Liver (tissue), 3 donors: ENCODE measurements at regions not wholly inside any gene's neighbourhood (a gene's known extent, or its start where the extent isn't known, plus 50 kb on each side); places are given as distances from the start of the nearest gene placed in this dataset.

ENCODE experiments used
- JUND ChIP-seq, 2 donors: IDR thresholded peaks; 2 replicates each; pipeline ENCODE4 v1.6.1; 2016; ENCODE audit warnings: antibody characterized with exemption in 2 of 2
- RAD21 ChIP-seq, 2 donors: IDR thresholded peaks; 2 replicates each; pipeline ENCODE4 v1.6.1; 2016; ENCODE audit warnings: antibody characterized with exemption in 2 of 2, mild to moderate bottlenecking in 2 of 2
- RXRA ChIP-seq, 2 donors: IDR thresholded peaks; 2 replicates each; pipeline ENCODE4 v1.6.1; 2017 to 2018; ENCODE audit warnings: antibody characterized with exemption in 2 of 2, mild to moderate bottlenecking in 1 of 2
- SP1 ChIP-seq: IDR thresholded peaks from 2 replicates; pipeline ENCODE4 v1.6.1; 2018; ENCODE audit warnings: antibody characterized with exemption, mild to moderate bottlenecking
- TF ChIP-seq, protein P1 (sequence below): fragments of 150-350 bp; IDR thresholded peaks from 2 replicates; pipeline ENCODE4 v1.5.1; 2017; ENCODE audit warnings: improper control_type of control experiment, low read depth, low read length; ENCODE audit not compliant: missing input control
- TF ChIP-seq, protein P2 (sequence below): IDR thresholded peaks from 2 replicates; pipeline ENCODE4 v1.6.1; 2016; ENCODE audit warnings: antibody characterized with exemption
- donor health status: healthy.
- donor health status: healthy.

DNA sequence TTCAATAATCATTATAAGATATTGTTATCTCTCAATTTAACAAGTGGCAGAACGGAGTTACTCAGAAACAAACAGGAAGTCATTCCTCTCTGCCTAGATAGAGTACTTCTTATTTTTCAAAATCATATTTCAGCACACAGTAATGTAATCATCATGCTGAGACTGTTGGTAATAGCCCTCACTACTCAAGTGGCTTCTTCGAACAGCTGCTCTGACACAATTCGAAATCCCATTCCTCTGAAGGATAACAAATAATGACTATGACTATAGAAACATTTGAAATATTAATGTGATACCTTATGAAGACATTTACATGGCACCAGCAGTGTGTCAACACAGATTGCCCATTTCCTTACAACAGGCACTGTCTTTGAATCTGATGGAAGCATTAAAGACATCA is 1249.8 kb downstream of the NSUN3 start:
- TF ChIP-seq, protein P1, sequence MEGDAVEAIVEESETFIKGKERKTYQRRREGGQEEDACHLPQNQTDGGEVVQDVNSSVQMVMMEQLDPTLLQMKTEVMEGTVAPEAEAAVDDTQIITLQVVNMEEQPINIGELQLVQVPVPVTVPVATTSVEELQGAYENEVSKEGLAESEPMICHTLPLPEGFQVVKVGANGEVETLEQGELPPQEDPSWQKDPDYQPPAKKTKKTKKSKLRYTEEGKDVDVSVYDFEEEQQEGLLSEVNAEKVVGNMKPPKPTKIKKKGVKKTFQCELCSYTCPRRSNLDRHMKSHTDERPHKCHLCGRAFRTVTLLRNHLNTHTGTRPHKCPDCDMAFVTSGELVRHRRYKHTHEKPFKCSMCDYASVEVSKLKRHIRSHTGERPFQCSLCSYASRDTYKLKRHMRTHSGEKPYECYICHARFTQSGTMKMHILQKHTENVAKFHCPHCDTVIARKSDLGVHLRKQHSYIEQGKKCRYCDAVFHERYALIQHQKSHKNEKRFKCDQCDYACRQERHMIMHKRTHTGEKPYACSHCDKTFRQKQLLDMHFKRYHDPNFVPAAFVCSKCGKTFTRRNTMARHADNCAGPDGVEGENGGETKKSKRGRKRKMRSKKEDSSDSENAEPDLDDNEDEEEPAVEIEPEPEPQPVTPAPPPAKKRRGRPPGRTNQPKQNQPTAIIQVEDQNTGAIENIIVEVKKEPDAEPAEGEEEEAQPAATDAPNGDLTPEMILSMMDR: no peak
- no peak for TF ChIP-seq JUND (IDR thresholded peaks at IDR 0.05)
- no peak for TF ChIP-seq RXRA (IDR thresholded peaks at IDR 0.05)
- TF ChIP-seq, protein P2, sequence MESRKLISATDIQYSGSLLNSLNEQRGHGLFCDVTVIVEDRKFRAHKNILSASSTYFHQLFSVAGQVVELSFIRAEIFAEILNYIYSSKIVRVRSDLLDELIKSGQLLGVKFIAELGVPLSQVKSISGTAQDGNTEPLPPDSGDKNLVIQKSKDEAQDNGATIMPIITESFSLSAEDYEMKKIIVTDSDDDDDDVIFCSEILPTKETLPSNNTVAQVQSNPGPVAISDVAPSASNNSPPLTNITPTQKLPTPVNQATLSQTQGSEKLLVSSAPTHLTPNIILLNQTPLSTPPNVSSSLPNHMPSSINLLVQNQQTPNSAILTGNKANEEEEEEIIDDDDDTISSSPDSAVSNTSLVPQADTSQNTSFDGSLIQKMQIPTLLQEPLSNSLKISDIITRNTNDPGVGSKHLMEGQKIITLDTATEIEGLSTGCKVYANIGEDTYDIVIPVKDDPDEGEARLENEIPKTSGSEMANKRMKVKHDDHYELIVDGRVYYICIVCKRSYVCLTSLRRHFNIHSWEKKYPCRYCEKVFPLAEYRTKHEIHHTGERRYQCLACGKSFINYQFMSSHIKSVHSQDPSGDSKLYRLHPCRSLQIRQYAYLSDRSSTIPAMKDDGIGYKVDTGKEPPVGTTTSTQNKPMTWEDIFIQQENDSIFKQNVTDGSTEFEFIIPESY: no peak
- TF ChIP-seq RAD21 (IDR thresholded peaks at IDR 0.05): no peak
- no peak for TF ChIP-seq SP1
